H1 (cell line): ENCODE measurements at regions not wholly inside any gene's neighbourhood (a gene's known extent, or its start where the extent isn't known, plus 50 kb on each side); places are given as distances from the start of the nearest gene placed in this dataset.

Source experiments
- CTCF ChIA-PET: fragments of 300-600 bp; sonication (Branson Sonifier 250); formaldehyde crosslinking; loops from one replicate; lab custom pipeline; 2021; ENCODE audit not compliant: partially characterized antibody; lab: Charles Lee
- POLR2A ChIA-PET: fragments of 300-600 bp; sonication (Branson Sonifier 250); formaldehyde crosslinking; loops from one replicate; lab custom pipeline; 2021; ENCODE audit warnings: inconsistent platforms; ENCODE audit not compliant: partially characterized antibody; lab: Charles Lee
- DNase-seq, 2 experiments: peaks; one replicate each; pipeline versions ENCODE4 v3.0.0 to v3.0.0-alpha.2; 2010 to 2022; ENCODE audit warnings: low spot score in 2 of 2, low read depth in 1 of 2, mixed read lengths in 1 of 2
- FAIRE-seq: peaks from 2 replicates; lab custom pipeline; 2011; peaks lifted over from hg19 to GRCh38; lab: Jason Lieb, UNC
- H2AFZ ChIP-seq: 2 replicates; pipeline ENCODE4 v1.8.1; 2012; ENCODE audit warnings: low read length, inconsistent platforms
- H2AK5ac ChIP-seq: 2 replicates; pipeline ENCODE4 v1.6.1; 2013; ENCODE audit warnings: low read depth, low read length
- H2BK120ac ChIP-seq: replicated peaks from 2 replicates; pipeline ENCODE3; 2013; ENCODE audit warnings: low read depth, low read length, inconsistent platforms
- H2BK12ac ChIP-seq: 2 replicates; pipeline ENCODE4 v1.6.1; 2013; ENCODE audit warnings: low read depth, low read length
- H2BK15ac ChIP-seq: 2 replicates; pipeline ENCODE4 v1.6.1; 2013; ENCODE audit warnings: low read length
- H2BK20ac ChIP-seq: 2 replicates; pipeline ENCODE4 v1.6.1; 2013; ENCODE audit warnings: low read length
- H2BK5ac ChIP-seq: 2 replicates; pipeline ENCODE4 v1.6.1; 2013; ENCODE audit warnings: low read depth, low read length
- H3K14ac ChIP-seq: 2 replicates; pipeline ENCODE4 v1.6.1; 2013; ENCODE audit warnings: inconsistent platforms; ENCODE audit not compliant: insufficient read length
- H3K18ac ChIP-seq: 2 replicates; pipeline ENCODE4 v1.6.1; 2013; ENCODE audit warnings: low read length; ENCODE audit errors: extremely low read depth
- H3K23ac ChIP-seq: 2 replicates; pipeline ENCODE4 v1.6.1; 2013; ENCODE audit warnings: inconsistent platforms; ENCODE audit not compliant: insufficient read length
- H3K23me2 ChIP-seq: 2 replicates; pipeline ENCODE4 v1.6.1; 2013; ENCODE audit warnings: low read depth, low read length
- H3K27ac ChIP-seq: 2 replicates; pipeline ENCODE4 v1.6.1; 2011; ENCODE audit warnings: low read depth, low read length, inconsistent platforms
- H3K27me3 ChIP-seq, 4 experiments: replicated peaks in 1 of 4; 1 replicate in 1 of 4; 2 replicates in 3 of 4; pipeline versions ENCODE4 v1.6.1 to v1.8.1; 2011 to 2013; ENCODE audit warnings: low read length in 3 of 4, mild to moderate bottlenecking in 3 of 4, inconsistent platforms in 2 of 4, mixed read lengths in 2 of 4, moderate library complexity in 1 of 4; ENCODE audit not compliant: control insufficient read depth in 3 of 4, insufficient read depth in 3 of 4; ENCODE audit errors: extremely low read depth in 1 of 4
- H3K36me3 ChIP-seq, 4 experiments: 2 replicates each; pipeline versions ENCODE4 v1.6.1 to v1.8.1; 2011 to 2013; ENCODE audit warnings: mild to moderate bottlenecking in 4 of 4, low read length in 3 of 4, moderate library complexity in 2 of 4, control low read depth in 1 of 4, inconsistent platforms in 1 of 4; ENCODE audit not compliant: insufficient read depth in 4 of 4, control insufficient read depth in 2 of 4
- H3K4ac ChIP-seq: replicated peaks from 2 replicates; pipeline ENCODE3; 2013; ENCODE audit warnings: low read length, low read depth, mixed read lengths, inconsistent platforms; ENCODE audit not compliant: insufficient read length
- H3K4me1 ChIP-seq, 4 experiments: replicated peaks in 1 of 4; 1 replicate in 1 of 4; 2 replicates in 3 of 4; pipeline versions ENCODE4 v1.6.1 to v1.8.1; 2011 to 2013; ENCODE audit warnings: low read length in 3 of 4, inconsistent platforms in 2 of 4, mixed read lengths in 1 of 4; ENCODE audit not compliant: insufficient read depth in 4 of 4, control insufficient read depth in 3 of 4
- H3K4me2 ChIP-seq, 2 experiments: 2 replicates each; pipeline versions ENCODE4 v1.6.1 to v1.8.1; 2011 to 2013; ENCODE audit warnings: low read depth in 2 of 2, low read length in 2 of 2, control low read depth in 1 of 2, inconsistent platforms in 1 of 2, mild to moderate bottlenecking in 1 of 2; ENCODE audit not compliant: insufficient read depth in 1 of 2
- H3K4me3 ChIP-seq, 4 experiments: fragments of 200-600, 300-600 bp in 1 of 4; sonication (generic), shearing (Covaris generic), sonication (Bioruptor Twin) in 1 of 4; 2 replicates each; pipeline versions ENCODE4 v1.5.1 to v1.8.1; 2011 to 2016; ENCODE audit warnings: low read length in 4 of 4, low read depth in 3 of 4, control low read depth in 2 of 4, inconsistent platforms in 2 of 4, mild to moderate bottlenecking in 2 of 4, mixed read lengths in 1 of 4, moderate library complexity in 1 of 4; ENCODE audit not compliant: insufficient read depth in 2 of 4; ENCODE audit errors: extremely low read depth in 1 of 4
- H3K56ac ChIP-seq: replicated peaks from 2 replicates; pipeline ENCODE3; 2013; ENCODE audit warnings: low read depth, mild to moderate bottlenecking, mixed read lengths, low read length, inconsistent platforms; ENCODE audit not compliant: insufficient read length
- H3K79me1 ChIP-seq: 2 replicates; pipeline ENCODE4 v1.6.1; 2013; ENCODE audit warnings: low read depth, low read length, control low read depth
- H3K79me2 ChIP-seq, 2 experiments: 2 replicates each; pipeline versions ENCODE4 v1.6.1 to v1.8.1; 2012 to 2013; ENCODE audit warnings: low read length in 2 of 2, mild to moderate bottlenecking in 2 of 2, inconsistent platforms in 1 of 2; ENCODE audit not compliant: insufficient read depth in 2 of 2, control insufficient read depth in 1 of 2
- H3K9ac ChIP-seq, 4 experiments: replicated peaks in 1 of 4; 1 replicate in 1 of 4; 2 replicates in 3 of 4; pipeline versions ENCODE4 v1.6.1 to v1.8.1; 2011 to 2013; ENCODE audit warnings: low read depth in 3 of 4, low read length in 3 of 4, control low read depth in 2 of 4, mild to moderate bottlenecking in 2 of 4, moderate library complexity in 2 of 4, inconsistent platforms in 1 of 4; ENCODE audit errors: extremely low read depth in 1 of 4
- H3K9me3 ChIP-seq, 2 experiments: 2 replicates each; pipeline versions ENCODE4 v1.6.1 to v1.8.1; 2012 to 2013; ENCODE audit warnings: mild to moderate bottlenecking in 2 of 2, moderate library complexity in 2 of 2, control low read depth in 1 of 2, inconsistent platforms in 1 of 2, low read depth in 1 of 2, low read length in 1 of 2, mixed read lengths in 1 of 2; ENCODE audit not compliant: insufficient read depth in 2 of 2
- H4K20me1 ChIP-seq, 2 experiments: replicated peaks in 1 of 2; 2 replicates each; pipeline versions ENCODE3 to v1.8.1; 2011 to 2013; ENCODE audit warnings: inconsistent platforms in 2 of 2, low read length in 2 of 2, mild to moderate bottlenecking in 1 of 2; ENCODE audit not compliant: insufficient read depth in 2 of 2, control insufficient read depth in 1 of 2
- H4K5ac ChIP-seq: 2 replicates; pipeline ENCODE4 v1.6.1; 2013; ENCODE audit warnings: low read length, low read depth, mixed read lengths, inconsistent platforms; ENCODE audit not compliant: insufficient read length
- H4K8ac ChIP-seq: 2 replicates; pipeline ENCODE4 v1.8.0; 2013; ENCODE audit warnings: mild to moderate bottlenecking, moderate library complexity, low read length, inconsistent platforms; ENCODE audit not compliant: insufficient read depth; ENCODE audit errors: extremely low read depth
- H4K91ac ChIP-seq: replicated peaks from 2 replicates; pipeline ENCODE3; 2013; ENCODE audit warnings: low read length, mixed read lengths, inconsistent platforms; ENCODE audit not compliant: insufficient read length
- CREB1 ChIP-seq: IDR thresholded peaks from 2 replicates; pipeline ENCODE4 v1.6.1; 2012; ENCODE audit warnings: inconsistent platforms
- SIRT6 ChIP-seq: IDR thresholded peaks from one replicate; pipeline ENCODE4 v1.7.1; 2012; ENCODE audit warnings: low read length, inconsistent platforms
- WGBS, 2 experiments: shearing (Covaris generic) in 1 of 2; methylation state at CpG; one replicate each; pipeline versions ENCODE4 v1.1.6 to v1.1.7; 2013 to 2015; ENCODE audit warnings: low lambda C conversion rate in 2 of 2, mixed read lengths in 2 of 2, inconsistent platforms in 1 of 2, low coverage in 1 of 2, missing lambda C conversion rate in 1 of 2; ENCODE audit not compliant: insufficient replicate concordance in 2 of 2, insufficient coverage in 1 of 2, insufficient read length in 1 of 2; ENCODE audit errors: extremely low coverage in 1 of 2, missing lambda C conversion rate in 1 of 2; 5-methylcytosine and 5-hydroxymethylcytosine counted together

- FAIRE-seq, result no peak
- no peak overlapping the region for H2AFZ ChIP-seq
- peaks cover 0 to 4% of the 10 kb centered on the region in 2 experiments for H4K20me1 ChIP-seq
- no peak overlapping the region for H3K9ac ChIP-seq
- no peak overlapping the region for H2BK12ac ChIP-seq
- H3K27ac ChIP-seq, result no peak overlapping the region
- H3K14ac ChIP-seq, result no peak overlapping the region
- no peak overlapping the region for H3K18ac ChIP-seq
- H4K5ac ChIP-seq, result no peak overlapping the region
- H3K4me3 ChIP-seq, result no peak overlapping the region
- H3K9me3 ChIP-seq, result no peaks in the 10 kb centered on the region
- no peak overlapping the region for H3K4ac ChIP-seq
- H3K79me2 ChIP-seq, result no peaks in the 10 kb centered on the region
- H3K23ac ChIP-seq, result no peak overlapping the region
- no peak overlapping the region for H2BK120ac ChIP-seq
- H2BK5ac ChIP-seq, result no peak overlapping the region
- 90% methylated on average over 5 of the region's 5 CpGs; no CpG with 5 or more reads in 1 of the 2 experiments for WGBS, 2 experiments
- H3K4me1 ChIP-seq, result peaks cover 0 to 2% (median 0%) of the 10 kb centered on the region in 4 experiments; a peak in 1 of 7 replicates
- no peak for TF ChIP-seq CREB1
- no peak for TF ChIP-seq SIRT6
- ChIA-PET CTCF (interaction anchor here (0.7 to 1.3 kb wide), 3 partner anchors 10 to 75 kb away, joined by 3 to 4 read pairs (median 3); no protein-coding TSS in a partner anchor), POLR2A (no interaction called here)
- H3K4me2 ChIP-seq, result no peak overlapping the region
- no peak overlapping the region for H3K56ac ChIP-seq
- peaks cover 5% of the 10 kb centered on the region; the same call in 1 of the 2 replicates for H3K23me2 ChIP-seq
- H3K27me3 ChIP-seq, result no peaks in the 10 kb centered on the region
- no peak overlapping the region for H2BK20ac ChIP-seq
- no peak overlapping the region for H4K8ac ChIP-seq
- H3K79me1 ChIP-seq, result no peaks in the 10 kb centered on the region
- H2BK15ac ChIP-seq, result no peak overlapping the region
- H3K36me3 ChIP-seq, result no peaks in the 10 kb centered on the region
- no peak overlapping the region for H4K91ac ChIP-seq
- H2AK5ac ChIP-seq, result no peak overlapping the region
- no peak for DNase-seq
These were observed 230.9 kb downstream of the TEX29 start for GRCh38 chr13:111551204-111551820.
